ENCODE measurements at regions not wholly inside any gene's neighbourhood (a gene's known extent, or its start where the extent isn't known, plus 50 kb on each side); places are given as distances from the start of the nearest gene placed in this dataset.

DNA sequence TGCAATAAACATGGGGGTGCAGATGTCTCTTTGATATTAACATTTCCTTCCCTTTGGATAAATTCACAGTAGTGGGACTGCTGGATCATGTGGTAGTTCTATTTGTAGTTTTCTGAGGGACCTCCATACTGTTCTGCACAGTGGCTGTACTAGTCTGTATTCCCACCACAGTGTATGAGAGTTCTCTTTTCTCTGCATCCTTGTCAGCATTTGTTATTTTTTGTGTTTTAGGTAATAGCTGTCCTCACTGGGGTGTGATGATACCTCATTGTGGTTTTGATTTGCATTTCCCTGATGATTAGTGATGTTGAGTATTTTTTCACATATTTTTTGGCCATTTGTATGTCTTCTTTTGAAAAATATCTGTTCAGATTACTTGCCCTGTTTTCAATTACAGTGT is 562.5 kb downstream of the CSNK1G3 start:
- no peak for DNase-seq (ENCODE audit: low read depth, low spot score)
- Histone ChIP-seq H4K20me1 (ENCODE audit: insufficient read depth) (no peaks in the 10 kb centered on the region), H3K4me3 (replicated peaks in 1 of 2; ENCODE audit: low read depth in 1 of 2, low read length in 2 of 2) (no peak overlapping the region), H3K79me2 (ENCODE audit: insufficient read depth, low read length) (no peaks in the 10 kb centered on the region), H3K27me3 (ENCODE audit: insufficient read depth, low read length) (no peaks in the 10 kb centered on the region), H2AFZ (ENCODE audit: low read depth, low read length, poor library complexity, severe bottlenecking) (no peak overlapping the region), H3K9me2 (ENCODE audit: insufficient read depth) (no peaks in the 10 kb centered on the region), H3K9me3 (ENCODE audit: control insufficient read depth in 1 of 2, insufficient read depth in 1 of 2, low read depth in 1 of 2, low read length in 2 of 2) (no peaks in the 10 kb centered on the region), H3K36me3 (ENCODE audit: control insufficient read depth in 1 of 2, insufficient read depth in 2 of 2, low read length in 2 of 2) (no peaks in the 10 kb centered on the region), H3K4me1 (ENCODE audit: control insufficient read depth in 1 of 2, insufficient read depth in 2 of 2, low read length in 2 of 2) (no peaks in the 10 kb centered on the region), H3K9ac (ENCODE audit: low read length) (no peak overlapping the region), H3K4me2 (ENCODE audit: low read length) (no peak overlapping the region), H3K27ac (ENCODE audit: low read depth, low read length) (no peak overlapping the region)
- intact Hi-C loops (cut with micrococcal nuclease) = no loop called here
- BruUV-seq (replicated peaks) = no TSS peak
- ChIA-PET CTCF (no interaction called here), POLR2A (no interaction called here), RAD21 (ENCODE audit: low non-redundant PET in 1 of 2, low total read pairs in 2 of 2, uncharacterized antibody in 2 of 2, unreplicated experiment in 2 of 2) (no interaction called here)
- no peak for ATAC-seq
- TF ChIP-seq ZFX (IDR thresholded peaks at IDR 0.05) = no peak
- no peak for TF ChIP-seq SIN3A (IDR thresholded peaks at IDR 0.05; ENCODE audit: low read depth)
- TF ChIP-seq RAD21 (IDR thresholded peaks at IDR 0.05; ENCODE audit: low read depth) = no peak
- no peak for TF ChIP-seq CBX3 (IDR thresholded peaks at IDR 0.05; ENCODE audit: low read depth)
- no peak for TF ChIP-seq YY1 (IDR thresholded peaks at IDR 0.05; ENCODE audit: extremely low read depth, insufficient replicate concordance, low read depth, low read length)
- no peak for TF ChIP-seq POLR2AphosphoS5 (IDR thresholded peaks at IDR 0.05; ENCODE audit: low read depth, low read length)
- no peak for TF ChIP-seq EGR1 (IDR thresholded peaks at IDR 0.05; ENCODE audit: low read depth)

DNA sequence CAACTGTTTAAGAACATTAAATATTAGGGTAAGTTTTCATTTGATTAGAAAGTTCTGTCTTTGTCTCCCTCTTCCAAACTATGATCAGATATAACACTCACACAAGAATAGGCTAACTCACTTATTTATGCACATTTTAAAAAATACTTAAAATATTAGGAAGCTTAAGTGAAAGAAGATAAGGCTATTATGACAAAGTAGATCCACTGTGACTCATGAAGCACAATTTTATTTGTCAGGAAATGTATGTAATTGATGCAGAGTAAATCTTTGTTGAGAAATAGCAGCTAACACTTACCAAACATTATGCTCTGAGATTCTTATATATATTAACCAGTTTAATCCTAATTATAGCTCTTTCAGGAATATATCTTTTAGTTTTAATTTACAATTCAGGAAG is 560.6 kb downstream of the CSNK1G3 start:
- H3K27me3 ChIP-seq (ENCODE audit: insufficient read depth, low read length) = no peaks in the 10 kb centered on the region
- H3K9me3 ChIP-seq (ENCODE audit: control insufficient read depth in 1 of 2, insufficient read depth in 1 of 2, low read depth in 1 of 2, low read length in 2 of 2) = no peaks in the 10 kb centered on the region
- H4K20me1 ChIP-seq (ENCODE audit: insufficient read depth) = no peaks in the 10 kb centered on the region
- ChIA-PET RAD21 (ENCODE audit: low non-redundant PET in 1 of 2, low total read pairs in 2 of 2, uncharacterized antibody in 2 of 2, unreplicated experiment in 2 of 2) (no interaction called here), POLR2A (no interaction called here), CTCF (no interaction called here)
- no peaks in the 10 kb centered on the region for H3K4me1 ChIP-seq (ENCODE audit: control insufficient read depth in 1 of 2, insufficient read depth in 2 of 2, low read length in 2 of 2)
- H3K4me2 ChIP-seq (ENCODE audit: low read length) = no peak overlapping the region
- no peak overlapping the region for H3K9ac ChIP-seq (ENCODE audit: low read length)
- no peaks in the 10 kb centered on the region for H3K36me3 ChIP-seq (ENCODE audit: control insufficient read depth in 1 of 2, insufficient read depth in 2 of 2, low read length in 2 of 2)
- no peak overlapping the region for H3K4me3 ChIP-seq (replicated peaks in 1 of 2; ENCODE audit: low read depth in 1 of 2, low read length in 2 of 2)
- no peaks in the 10 kb centered on the region for H3K79me2 ChIP-seq (ENCODE audit: insufficient read depth, low read length)
- H2AFZ ChIP-seq (ENCODE audit: low read depth, low read length, poor library complexity, severe bottlenecking) = no peak overlapping the region
- no peak overlapping the region for H3K27ac ChIP-seq (ENCODE audit: low read depth, low read length)
- H3K9me2 ChIP-seq (ENCODE audit: insufficient read depth) = no peaks in the 10 kb centered on the region
- no TSS peak for BruUV-seq (replicated peaks)
- ATAC-seq (no peak), DNase-seq (ENCODE audit: low read depth, low spot score) (no peak)
- intact Hi-C loops (cut with micrococcal nuclease) = no loop called here
- no peak for TF ChIP-seq SP1 (IDR thresholded peaks at IDR 0.05; ENCODE audit: low read depth)
- no peak for TF ChIP-seq CEBPB (IDR thresholded peaks at IDR 0.05; ENCODE audit: low read depth)
- TF ChIP-seq TCF7L2 (IDR thresholded peaks at IDR 0.05; ENCODE audit: borderline replicate concordance, extremely low read depth, insufficient read depth, insufficient read length) = no peak
- TF ChIP-seq, protein P1, sequence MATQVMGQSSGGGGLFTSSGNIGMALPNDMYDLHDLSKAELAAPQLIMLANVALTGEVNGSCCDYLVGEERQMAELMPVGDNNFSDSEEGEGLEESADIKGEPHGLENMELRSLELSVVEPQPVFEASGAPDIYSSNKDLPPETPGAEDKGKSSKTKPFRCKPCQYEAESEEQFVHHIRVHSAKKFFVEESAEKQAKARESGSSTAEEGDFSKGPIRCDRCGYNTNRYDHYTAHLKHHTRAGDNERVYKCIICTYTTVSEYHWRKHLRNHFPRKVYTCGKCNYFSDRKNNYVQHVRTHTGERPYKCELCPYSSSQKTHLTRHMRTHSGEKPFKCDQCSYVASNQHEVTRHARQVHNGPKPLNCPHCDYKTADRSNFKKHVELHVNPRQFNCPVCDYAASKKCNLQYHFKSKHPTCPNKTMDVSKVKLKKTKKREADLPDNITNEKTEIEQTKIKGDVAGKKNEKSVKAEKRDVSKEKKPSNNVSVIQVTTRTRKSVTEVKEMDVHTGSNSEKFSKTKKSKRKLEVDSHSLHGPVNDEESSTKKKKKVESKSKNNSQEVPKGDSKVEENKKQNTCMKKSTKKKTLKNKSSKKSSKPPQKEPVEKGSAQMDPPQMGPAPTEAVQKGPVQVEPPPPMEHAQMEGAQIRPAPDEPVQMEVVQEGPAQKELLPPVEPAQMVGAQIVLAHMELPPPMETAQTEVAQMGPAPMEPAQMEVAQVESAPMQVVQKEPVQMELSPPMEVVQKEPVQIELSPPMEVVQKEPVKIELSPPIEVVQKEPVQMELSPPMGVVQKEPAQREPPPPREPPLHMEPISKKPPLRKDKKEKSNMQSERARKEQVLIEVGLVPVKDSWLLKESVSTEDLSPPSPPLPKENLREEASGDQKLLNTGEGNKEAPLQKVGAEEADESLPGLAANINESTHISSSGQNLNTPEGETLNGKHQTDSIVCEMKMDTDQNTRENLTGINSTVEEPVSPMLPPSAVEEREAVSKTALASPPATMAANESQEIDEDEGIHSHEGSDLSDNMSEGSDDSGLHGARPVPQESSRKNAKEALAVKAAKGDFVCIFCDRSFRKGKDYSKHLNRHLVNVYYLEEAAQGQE (IDR thresholded peaks at IDR 0.05; ENCODE audit: low read depth) = no peak
- TF ChIP-seq ELF1 (IDR thresholded peaks at IDR 0.05; ENCODE audit: borderline replicate concordance, low read depth) = no peak
- TF ChIP-seq EZH2 (IDR thresholded peaks at IDR 0.05) = no peak
- no peak for TF ChIP-seq JUND (IDR thresholded peaks at IDR 0.05)
- TF ChIP-seq CBX3 (IDR thresholded peaks at IDR 0.05; ENCODE audit: low read depth) = no peak
- TF ChIP-seq EZH2phosphoT487 (IDR thresholded peaks at IDR 0.05; ENCODE audit: borderline replicate concordance) = no peak
- TF ChIP-seq, protein P2, sequence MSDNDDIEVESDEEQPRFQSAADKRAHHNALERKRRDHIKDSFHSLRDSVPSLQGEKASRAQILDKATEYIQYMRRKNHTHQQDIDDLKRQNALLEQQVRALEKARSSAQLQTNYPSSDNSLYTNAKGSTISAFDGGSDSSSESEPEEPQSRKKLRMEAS (IDR thresholded peaks at IDR 0.05) = no peak
- TF ChIP-seq POLR2AphosphoS5 (IDR thresholded peaks at IDR 0.05; ENCODE audit: low read depth, low read length) = no peak
- no peak for TF ChIP-seq POLR2A (IDR thresholded peaks at IDR 0.05; ENCODE audit: borderline replicate concordance, extremely low read depth, insufficient read depth, insufficient read length)

Measured in HCT116 (cell line).